HG03139 (cell line): ENCODE measurements at regions not wholly inside any gene's neighbourhood (a gene's known extent, or its start where the extent isn't known, plus 50 kb on each side); places are given as distances from the start of the nearest gene placed in this dataset.
A peak's percentile ranks its signal among the peaks of the same experiment; 100 is the strongest.
"Not testable (repeated sequence)": the region's sequence is repeated elsewhere in the genome, so short reads cannot be mapped to it uniquely, and the experiment has no call there.

Source experiments
- ATAC-seq: cut with Tn5 transposase; IDR thresholded peaks from one replicate; pipeline ENCODE4 v1.9.1; 2021; ENCODE audit not compliant: unreplicated experiment

GRCh38 chr13:79190932-79191331 lies 215.1 kb downstream of the RBM26 start:
- ATAC-seq, result peak; percentile 25

- ATAC-seq, result no peak
Observed at GRCh38 chr13:79187917-79188690, 218.0 kb downstream of the RBM26 start.

- no peak for ATAC-seq
Observed at GRCh38 chr13:79185580-79185979, 220.5 kb downstream of the RBM26 start.

- no peak for ATAC-seq
Observed at GRCh38 chr13:79183231-79183630, 222.8 kb downstream of the RBM26 start.

- not testable (repeated sequence) for ATAC-seq
Observed at GRCh38 chr13:79173691-79174090, 232.4 kb downstream of the RBM26 start.

GRCh38 chr13:79172924-79173323 lies 233.1 kb downstream of the RBM26 start:
- not testable (repeated sequence) for ATAC-seq

GRCh38 chr13:79171141-79172061 lies 234.7 kb downstream of the RBM26 start:
- no peak for ATAC-seq

GRCh38 chr13:79160818-79161217 lies 245.2 kb downstream of the RBM26 start:
- ATAC-seq, result no peak

GRCh38 chr13:79155883-79156282 lies 250.2 kb downstream of the RBM26 start:
- no peak for ATAC-seq

GRCh38 chr13:79149210-79149609 lies 256.8 kb downstream of the RBM26 start:
- no peak for ATAC-seq

GRCh38 chr13:79141082-79141481 lies 265.0 kb downstream of the RBM26 start:
- ATAC-seq, result no peak

- no peak for ATAC-seq
Observed at GRCh38 chr13:79128158-79128557, 277.9 kb downstream of the RBM26 start.

- ATAC-seq, result no peak
Observed at GRCh38 chr13:79126706-79127105, 279.3 kb downstream of the RBM26 start.

GRCh38 chr13:79124183-79124582 lies 281.9 kb downstream of the RBM26 start:
- ATAC-seq, result no peak

- ATAC-seq, result no peak
Observed at GRCh38 chr13:79121286-79121685, 284.8 kb downstream of the RBM26 start.

GRCh38 chr13:79119578-79120107 lies 286.4 kb downstream of the RBM26 start:
- no peak for ATAC-seq

GRCh38 chr13:79112016-79112415 lies 294.0 kb downstream of the RBM26 start:
- no peak for ATAC-seq

- no peak for ATAC-seq
Observed at GRCh38 chr13:79108914-79109643, 297.0 kb downstream of the RBM26 start.

- no peak for ATAC-seq
Observed at GRCh38 chr13:79098596-79098995, 307.5 kb downstream of the RBM26 start.

- no peak for ATAC-seq
Observed at GRCh38 chr13:79097201-79097600, 308.9 kb downstream of the RBM26 start.

GRCh38 chr13:79096099-79096498 lies 310.0 kb downstream of the RBM26 start:
- ATAC-seq, result no peak
